ENCODE measurements at regions not wholly inside any gene's neighbourhood (a gene's known extent, or its start where the extent isn't known, plus 50 kb on each side); places are given as distances from the start of the nearest gene placed in this dataset.

DNA sequence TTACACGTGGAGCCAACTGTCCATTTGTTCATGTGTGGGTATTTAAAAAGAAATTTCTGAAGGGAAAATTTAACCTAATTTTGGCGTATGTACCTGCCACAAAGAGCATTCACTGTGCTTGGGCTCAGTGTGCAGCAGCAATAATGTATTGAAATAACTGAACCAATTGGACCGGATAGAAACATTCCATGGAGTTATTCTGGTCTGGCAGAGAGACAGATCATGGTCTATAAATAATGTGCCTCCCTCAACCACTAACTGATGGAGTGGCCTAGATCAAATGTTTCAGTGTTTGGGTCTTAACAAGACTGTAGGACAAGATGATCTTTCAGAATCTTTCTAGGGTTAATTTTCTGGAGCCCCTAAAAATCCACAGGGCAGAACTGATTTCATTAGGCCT is 469.7 kb downstream of the PRELID2 start:
- TF ChIP-seq, protein P1, sequence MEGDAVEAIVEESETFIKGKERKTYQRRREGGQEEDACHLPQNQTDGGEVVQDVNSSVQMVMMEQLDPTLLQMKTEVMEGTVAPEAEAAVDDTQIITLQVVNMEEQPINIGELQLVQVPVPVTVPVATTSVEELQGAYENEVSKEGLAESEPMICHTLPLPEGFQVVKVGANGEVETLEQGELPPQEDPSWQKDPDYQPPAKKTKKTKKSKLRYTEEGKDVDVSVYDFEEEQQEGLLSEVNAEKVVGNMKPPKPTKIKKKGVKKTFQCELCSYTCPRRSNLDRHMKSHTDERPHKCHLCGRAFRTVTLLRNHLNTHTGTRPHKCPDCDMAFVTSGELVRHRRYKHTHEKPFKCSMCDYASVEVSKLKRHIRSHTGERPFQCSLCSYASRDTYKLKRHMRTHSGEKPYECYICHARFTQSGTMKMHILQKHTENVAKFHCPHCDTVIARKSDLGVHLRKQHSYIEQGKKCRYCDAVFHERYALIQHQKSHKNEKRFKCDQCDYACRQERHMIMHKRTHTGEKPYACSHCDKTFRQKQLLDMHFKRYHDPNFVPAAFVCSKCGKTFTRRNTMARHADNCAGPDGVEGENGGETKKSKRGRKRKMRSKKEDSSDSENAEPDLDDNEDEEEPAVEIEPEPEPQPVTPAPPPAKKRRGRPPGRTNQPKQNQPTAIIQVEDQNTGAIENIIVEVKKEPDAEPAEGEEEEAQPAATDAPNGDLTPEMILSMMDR (IDR thresholded peaks at IDR 0.05) = no peak
- no peak for TF ChIP-seq POLR2A (IDR thresholded peaks at IDR 0.05)
